Stimulated activated CD4-positive, alpha-beta T cell treated with anti-CD3 and anti-CD28 coated beads, Interleukin-2, amount 100 ng/mL, for 48 hours (primary cell): ENCODE measurements at regions not wholly inside any gene's neighbourhood (a gene's known extent, or its start where the extent isn't known, plus 50 kb on each side); places are given as distances from the start of the nearest gene placed in this dataset.

Experiments used
- DNase-seq, 2 donors: peaks; one replicate each; pipeline ENCODE4 v3.0.0-alpha.2; 2020

- no peak for DNase-seq
Observed at GRCh38 chr14:85441909-85442643, 87.9 kb upstream of the FLRT2 start.

DNA sequence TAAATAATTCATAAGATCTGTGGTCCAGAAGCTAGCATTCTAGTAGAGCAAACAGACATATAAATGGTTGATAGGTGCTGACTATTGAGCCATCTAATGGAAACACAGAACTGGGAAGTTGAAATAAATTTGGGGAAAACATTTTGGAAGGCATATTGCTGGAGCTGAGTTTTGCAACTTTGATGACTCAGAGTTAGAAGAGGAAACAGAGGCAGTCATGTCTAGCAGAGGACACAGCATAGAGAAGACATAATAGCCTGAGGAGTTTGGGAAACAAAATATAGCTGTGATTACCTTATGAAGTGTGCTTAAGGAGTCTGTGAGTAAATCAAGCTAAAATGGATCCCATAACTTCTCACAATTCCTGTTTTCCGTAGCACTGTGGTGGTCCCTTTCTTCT is 86.9 kb upstream of the FLRT2 start:
- no peak for DNase-seq

DNA sequence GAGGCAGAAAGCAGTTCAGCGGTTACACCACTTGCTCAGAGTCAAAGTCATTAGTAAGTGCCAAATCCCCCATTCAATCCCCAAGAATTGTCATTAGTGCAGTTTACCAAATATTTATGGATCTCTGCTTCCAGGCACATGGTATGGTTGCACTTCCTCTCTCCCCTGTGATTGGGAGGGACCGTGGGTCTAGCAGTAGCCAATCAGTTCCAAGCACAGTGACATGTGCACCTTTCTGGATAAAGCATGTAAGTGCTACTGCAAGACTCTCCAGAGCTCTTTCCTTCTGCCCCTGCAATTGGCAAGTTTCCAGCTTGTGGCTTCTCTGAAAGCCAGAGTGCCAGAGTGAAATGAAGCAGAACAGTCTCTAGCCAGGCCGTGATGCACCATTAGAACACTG is 85.3 kb upstream of the FLRT2 start:
- no peak for DNase-seq

DNA sequence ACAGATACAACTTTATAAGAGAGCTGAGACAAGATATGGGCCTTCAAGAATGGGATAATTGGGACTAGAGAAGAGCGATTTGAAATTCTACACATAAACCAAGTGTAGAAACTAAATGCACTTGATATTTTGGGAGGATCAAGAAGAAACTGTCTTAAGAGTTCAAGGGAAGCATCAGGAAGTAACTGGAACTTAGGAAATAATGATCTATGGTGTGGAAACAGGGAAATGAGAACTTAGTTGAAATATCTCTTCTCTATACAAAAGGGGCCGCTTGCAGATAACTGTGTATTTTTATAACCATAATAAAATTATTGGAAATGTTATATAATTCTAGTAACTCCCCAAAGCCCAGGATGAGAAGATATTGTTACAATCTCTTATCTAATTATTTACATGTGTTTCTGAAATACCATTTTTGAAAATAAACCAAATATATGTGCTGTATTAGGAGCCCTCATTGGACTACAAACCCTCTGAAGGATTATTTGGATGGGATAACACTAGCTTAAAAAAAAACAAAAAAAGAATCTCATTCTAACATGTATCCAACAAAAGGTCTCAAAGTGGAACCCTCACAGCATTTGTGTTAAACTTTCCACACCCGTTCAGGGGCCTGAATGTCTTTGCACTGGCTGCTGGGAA is 84.7 kb upstream of the FLRT2 start:
- DNase-seq: no peak

- no peak for DNase-seq
Observed at GRCh38 chr14:85447883-85448282, 82.1 kb upstream of the FLRT2 start.

DNA sequence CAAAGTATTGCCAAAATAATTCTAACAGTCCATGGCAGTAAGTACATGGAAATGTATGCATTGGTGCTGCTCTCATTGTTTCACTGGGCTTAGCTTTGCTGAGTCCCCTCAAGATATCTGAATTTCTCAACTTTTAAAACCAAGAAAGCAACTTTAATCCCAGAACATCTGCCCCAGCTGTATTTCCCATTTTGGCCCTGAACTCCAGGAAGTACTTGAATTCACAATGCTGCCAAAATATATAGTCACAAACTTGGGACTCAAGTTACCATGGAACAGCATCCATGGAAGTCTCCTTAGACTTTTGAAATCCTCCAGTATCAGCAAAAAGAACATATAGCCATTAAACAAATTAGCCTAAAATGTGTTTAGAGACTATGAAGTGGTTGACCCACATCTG is 78.5 kb upstream of the FLRT2 start:
- DNase-seq: no peak

DNA sequence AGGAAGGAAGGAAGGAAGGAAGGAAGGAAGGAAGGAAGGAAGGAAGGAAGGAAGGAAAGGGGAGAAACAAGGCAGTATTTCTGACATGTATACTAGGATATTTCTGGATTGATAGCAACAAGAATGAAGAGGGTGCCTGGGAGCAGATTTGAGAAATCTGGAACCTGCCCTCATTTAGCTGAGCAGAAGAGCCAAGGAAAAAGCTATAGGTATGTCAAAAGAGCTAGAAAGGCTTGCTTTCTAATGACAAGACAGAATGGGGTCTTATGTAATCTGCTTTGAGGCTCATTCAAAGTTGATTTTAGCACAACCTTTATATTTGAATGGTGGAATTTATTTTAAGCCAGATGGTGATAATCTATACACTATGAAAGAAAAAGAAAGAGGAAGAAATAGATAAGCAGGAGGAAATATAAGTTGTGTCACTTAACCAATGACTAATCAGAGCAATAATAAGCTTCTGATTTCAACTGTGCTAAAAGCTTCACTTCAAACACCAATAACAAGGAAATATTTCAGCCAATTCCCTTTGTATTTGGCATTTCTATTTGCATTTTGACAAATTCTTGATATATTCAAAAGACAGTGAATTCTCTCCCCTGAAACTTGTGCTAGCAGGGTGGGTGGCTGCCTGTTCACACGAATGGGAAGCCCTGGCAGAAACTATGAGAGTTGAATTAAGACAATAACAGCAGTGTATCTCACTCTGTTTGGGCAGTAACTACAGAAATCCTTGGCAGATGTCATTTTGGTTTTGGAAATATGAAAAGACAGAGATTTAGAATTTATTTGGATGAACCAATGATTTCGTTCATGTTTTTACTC is 76.3 kb upstream of the FLRT2 start:
- DNase-seq: no peak

GRCh38 chr14:85454226-85454813 is 75.6 kb upstream of the FLRT2 start:
- DNase-seq: no peak

GRCh38 chr14:85459361-85460000 is 70.5 kb upstream of the FLRT2 start:
- DNase-seq: no peak

- no peak for DNase-seq
Observed at GRCh38 chr14:85461432-85462133, 68.4 kb upstream of the FLRT2 start.

DNA sequence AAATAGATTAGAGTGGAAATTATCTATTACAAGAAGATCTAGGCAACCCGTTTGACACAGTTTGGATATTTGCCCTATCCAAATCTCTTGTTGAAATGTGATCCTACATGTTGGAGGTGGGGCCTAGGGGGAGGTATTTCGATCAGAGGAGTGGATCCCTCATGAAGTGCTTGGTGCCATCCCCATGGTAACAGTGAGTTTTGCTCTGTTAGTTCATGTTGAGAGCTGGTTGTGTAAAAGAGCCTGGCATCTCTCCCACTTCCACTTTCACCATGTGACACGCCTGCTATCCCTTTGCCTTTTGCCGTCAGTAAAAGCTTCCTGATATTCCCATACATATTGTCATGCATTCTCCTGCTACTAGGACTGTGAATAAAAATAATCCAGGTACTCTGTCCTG is 66.4 kb upstream of the FLRT2 start:
- DNase-seq: no peak

GRCh38 chr14:85464135-85464895 is 65.6 kb upstream of the FLRT2 start:
- DNase-seq: no peak

- DNase-seq: no peak
Observed at GRCh38 chr14:85466678-85467077, 63.3 kb upstream of the FLRT2 start.

DNA sequence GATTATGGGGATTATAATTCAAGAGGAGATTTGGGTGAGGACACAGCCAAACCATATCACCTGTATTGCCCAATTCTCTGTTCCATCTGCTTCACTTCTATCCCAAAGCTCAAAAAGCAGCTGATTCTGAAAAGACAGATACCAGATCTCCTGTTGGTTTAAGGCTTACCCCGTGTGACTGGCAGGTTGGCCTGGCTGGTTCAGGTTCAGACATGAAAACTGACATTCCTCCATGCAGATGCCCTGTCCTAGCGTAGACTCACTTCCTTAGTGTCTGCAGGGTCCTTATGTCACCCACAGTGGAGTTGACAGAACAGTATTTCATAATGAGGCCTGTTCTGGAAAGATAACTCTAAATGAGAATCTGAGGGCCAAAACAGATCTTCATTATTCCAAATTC is 61.1 kb upstream of the FLRT2 start:
- DNase-seq: no peak

GRCh38 chr14:85471156-85471555 is 58.8 kb upstream of the FLRT2 start:
- no peak for DNase-seq

GRCh38 chr14:85471744-85472143 is 58.2 kb upstream of the FLRT2 start:
- DNase-seq: no peak

GRCh38 chr14:85474431-85474830 is 55.5 kb upstream of the FLRT2 start:
- no peak for DNase-seq

GRCh38 chr14:85475113-85475512 is 54.8 kb upstream of the FLRT2 start:
- DNase-seq: no peak

DNA sequence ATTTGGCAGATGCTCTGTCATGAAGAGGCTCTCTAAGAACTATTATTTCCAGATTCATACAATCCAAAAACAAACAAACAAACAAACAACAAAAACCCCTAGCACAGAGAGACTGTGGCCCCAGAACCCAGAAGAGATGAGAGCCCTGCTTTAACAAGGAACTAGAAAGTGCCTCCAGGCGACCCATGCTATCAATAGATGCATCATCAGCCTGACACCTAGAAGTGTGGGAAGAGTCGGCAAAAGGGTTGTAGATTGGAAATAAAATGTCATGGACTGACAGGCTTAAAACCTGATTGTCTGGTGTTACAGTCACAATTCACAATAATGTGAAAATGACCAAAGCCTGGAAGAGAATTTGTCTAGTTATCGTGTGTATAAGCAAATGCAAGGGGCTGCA is 50.6 kb upstream of the FLRT2 start:
- DNase-seq: no peak

DNA sequence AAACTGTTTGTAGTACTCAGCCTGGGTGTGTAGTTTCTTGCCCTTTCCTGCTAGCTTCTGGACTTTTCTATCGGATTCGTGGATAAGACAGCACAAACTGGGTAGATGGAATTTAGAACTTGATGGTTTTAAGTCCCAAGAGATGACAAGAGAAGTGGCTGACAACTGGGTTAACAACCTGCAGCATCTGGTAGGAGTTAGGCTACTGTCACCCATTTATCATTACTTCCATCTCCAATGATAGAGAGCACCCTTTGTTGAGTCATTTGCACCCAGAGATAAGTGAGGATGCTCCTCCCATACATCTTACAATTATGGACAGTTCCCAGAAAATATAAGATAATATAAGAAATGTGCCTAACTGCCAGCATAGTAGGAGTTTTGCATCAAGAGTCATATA is 50.2 kb upstream of the FLRT2 start:
- DNase-seq: no peak
